HG03095 (cell line): ENCODE measurements at regions not wholly inside any gene's neighbourhood (a gene's known extent, or its start where the extent isn't known, plus 50 kb on each side); places are given as distances from the start of the nearest gene placed in this dataset.

Experiments used
- ATAC-seq: cut with Tn5 transposase; IDR thresholded peaks from one replicate; pipeline ENCODE4 v1.9.1; 2021; ENCODE audit warnings: moderate library complexity; ENCODE audit not compliant: unreplicated experiment

GRCh38 chr7:155913291-155913690, 101.0 kb upstream of the SHH start:
- ATAC-seq = no peak

- no peak for ATAC-seq
Measured at GRCh38 chr7:155911471-155912105, 99.3 kb upstream of the SHH start.

- ATAC-seq = no peak
Measured at GRCh38 chr7:155908385-155908784, 96.1 kb upstream of the SHH start.

- no peak for ATAC-seq
Measured at GRCh38 chr7:155907450-155908200, 95.4 kb upstream of the SHH start.

- ATAC-seq = no peak
Measured at GRCh38 chr7:155901176-155901575, 88.9 kb upstream of the SHH start.

DNA sequence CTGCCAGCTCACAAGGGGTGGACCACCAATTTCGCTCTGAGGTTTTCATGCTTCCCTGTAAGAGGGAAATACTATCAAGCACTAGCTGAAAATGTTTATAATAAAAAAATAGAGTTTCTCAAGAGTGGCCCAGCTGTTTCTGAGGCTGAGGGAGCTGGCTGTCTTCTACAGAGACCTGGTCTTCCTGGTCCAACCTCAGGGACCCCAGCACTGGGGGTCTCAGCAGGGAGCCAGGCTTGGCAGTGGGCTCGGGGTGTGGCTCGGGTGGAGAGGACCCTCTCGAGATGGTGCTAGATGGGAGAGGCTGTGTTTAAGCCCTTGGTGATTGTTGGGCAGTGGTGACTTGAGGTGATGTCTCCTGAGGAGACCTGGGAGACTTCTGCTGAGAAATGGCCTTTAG, 87.3 kb upstream of the SHH start:
- ATAC-seq = no peak

DNA sequence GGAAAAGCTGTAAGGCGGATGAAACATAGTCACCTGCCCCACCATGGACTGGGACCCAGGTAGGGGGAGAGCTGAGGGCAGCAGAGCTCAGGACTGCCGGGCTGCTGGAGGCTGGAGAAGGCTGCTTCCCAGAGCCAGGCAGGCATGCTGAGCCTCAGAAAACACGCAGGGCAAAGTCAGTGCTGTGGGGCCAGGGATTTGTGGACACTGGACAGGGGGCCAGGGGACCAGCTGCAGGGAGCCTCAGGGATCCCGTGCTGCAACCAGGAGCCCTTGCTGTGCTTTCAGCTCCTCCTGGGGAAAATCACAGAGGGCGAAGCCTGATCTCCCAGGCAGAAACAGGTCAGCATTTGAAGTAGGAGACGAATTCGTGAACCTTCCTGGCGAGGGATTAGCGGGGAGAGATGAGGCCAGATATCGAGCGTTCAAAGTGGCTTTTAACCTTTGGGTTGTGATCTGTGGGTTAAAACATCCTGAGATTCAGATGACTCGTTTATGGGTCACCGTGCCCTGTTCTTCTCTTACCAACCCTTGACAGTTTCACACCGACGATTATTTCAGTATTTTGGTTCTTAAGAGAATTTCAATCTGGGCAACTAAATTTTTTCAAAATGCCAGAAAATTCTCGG, 85.6 kb upstream of the SHH start:
- no peak for ATAC-seq

- no peak for ATAC-seq
Measured at GRCh38 chr7:155896531-155897263, 84.4 kb upstream of the SHH start.

DNA sequence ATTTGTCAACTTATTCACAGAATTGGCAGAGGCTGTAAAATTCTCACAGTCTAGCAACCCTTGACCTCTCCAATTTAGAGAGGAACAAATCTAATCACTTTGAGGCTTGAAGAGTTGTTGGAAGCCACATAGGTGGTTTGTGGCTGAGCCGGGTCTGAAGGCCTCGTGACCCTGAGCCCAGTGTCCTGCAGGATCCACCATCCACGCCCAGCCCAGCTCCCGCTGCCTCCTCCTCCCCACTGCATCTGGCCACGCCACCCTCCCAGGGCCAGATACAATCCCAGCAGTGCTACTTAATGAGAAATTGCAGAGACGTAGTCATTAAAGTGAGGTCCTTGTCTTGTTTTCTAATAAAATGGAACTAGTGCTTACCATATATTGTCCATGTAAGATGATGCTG, 81.4 kb upstream of the SHH start:
- ATAC-seq = no peak

GRCh38 chr7:155893176-155893575, 80.9 kb upstream of the SHH start:
- no peak for ATAC-seq

DNA sequence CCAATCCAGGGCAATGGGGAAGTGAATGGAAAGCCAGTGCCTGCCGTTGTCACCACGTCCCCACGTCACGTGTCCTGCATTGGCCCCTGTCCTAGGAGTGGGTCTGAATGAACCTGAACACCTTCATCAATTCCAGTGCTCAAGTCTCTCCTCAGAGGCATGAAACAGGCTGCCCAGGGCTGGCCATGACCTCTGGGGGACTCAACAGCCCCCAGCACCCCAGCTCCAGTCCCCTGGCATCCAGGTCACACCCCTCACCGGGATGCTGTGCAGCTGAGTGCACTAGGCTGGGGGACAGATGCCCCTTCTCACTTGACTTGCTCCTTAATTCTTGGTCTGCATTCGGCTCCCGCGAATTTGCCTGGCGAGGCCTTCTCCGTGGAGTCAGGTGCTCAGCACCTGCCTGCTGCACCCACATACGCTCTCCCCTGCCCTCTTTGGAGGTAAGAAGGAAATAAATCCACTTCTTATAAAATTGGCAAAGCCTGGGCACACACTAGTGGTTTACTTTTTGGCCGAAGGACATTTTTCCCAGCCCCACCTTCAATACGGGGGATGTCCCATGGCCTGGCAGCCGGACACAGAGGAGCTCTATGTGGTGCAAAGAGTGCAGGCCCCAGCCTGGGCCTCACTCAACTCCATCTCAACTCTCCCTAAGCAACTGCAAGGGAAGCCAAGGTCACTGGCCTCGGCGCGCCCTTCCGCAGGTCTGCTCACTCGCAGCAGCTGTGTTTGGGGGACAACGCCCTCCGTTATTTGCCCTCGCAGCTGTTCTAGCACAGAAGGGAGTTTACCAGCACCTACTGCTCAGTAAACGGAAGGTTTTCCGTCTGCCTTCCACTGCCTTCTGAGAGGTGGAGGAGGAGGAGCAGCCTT, 77.6 kb upstream of the SHH start:
- no peak for ATAC-seq

- no peak for ATAC-seq
Measured at GRCh38 chr7:155887174-155887525, 74.9 kb upstream of the SHH start.

- no peak for ATAC-seq
Measured at GRCh38 chr7:155886391-155887173, 74.3 kb upstream of the SHH start.

DNA sequence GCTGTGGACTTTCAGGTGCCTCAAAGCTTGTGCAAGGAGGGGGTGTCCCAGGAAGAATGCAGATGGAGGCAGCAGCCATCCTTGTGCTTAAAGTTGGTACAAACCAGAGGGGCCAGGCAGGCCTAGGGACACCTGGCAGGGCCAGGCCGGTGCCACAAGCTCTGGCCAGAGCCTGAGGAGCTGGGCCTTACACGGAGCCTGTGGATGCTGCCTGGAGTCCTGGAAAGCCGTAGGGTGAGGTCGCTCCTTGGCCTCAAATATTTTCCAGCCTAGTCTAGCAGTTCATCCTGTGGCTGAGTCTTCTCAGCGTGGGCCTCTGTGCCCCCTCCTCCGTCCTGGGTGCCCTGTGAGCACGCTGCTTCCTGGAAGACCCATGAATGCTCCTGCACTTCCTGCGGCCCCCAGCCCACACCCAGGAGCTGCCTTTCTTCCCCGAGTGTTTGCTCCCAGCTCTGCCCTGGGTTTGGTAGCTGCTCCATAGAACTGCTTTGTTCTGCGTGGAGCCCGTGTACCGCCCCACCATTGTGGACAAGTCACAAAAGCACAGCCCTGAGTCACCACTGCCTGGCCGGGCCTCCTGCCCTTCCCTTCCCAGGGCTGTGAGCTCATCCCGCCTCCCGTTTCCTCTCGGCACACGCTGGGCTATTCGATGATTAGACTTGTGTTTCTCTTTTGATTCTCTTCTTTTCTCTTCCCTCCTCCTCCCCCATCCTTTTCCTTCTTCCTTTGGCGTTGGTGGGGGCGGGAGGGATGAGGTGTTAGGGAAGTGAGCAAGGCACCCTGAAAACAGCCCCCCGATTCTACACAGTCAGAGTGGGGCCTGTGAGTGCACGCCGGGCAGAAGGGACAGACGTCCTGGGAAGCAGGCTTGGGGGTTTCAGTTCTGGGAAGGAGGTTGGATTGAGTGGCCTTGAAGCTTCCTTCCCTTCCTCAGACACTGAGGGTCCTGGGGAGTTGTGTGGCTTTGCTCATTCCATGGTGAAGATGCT, 73.2 kb upstream of the SHH start:
- ATAC-seq = no peak

DNA sequence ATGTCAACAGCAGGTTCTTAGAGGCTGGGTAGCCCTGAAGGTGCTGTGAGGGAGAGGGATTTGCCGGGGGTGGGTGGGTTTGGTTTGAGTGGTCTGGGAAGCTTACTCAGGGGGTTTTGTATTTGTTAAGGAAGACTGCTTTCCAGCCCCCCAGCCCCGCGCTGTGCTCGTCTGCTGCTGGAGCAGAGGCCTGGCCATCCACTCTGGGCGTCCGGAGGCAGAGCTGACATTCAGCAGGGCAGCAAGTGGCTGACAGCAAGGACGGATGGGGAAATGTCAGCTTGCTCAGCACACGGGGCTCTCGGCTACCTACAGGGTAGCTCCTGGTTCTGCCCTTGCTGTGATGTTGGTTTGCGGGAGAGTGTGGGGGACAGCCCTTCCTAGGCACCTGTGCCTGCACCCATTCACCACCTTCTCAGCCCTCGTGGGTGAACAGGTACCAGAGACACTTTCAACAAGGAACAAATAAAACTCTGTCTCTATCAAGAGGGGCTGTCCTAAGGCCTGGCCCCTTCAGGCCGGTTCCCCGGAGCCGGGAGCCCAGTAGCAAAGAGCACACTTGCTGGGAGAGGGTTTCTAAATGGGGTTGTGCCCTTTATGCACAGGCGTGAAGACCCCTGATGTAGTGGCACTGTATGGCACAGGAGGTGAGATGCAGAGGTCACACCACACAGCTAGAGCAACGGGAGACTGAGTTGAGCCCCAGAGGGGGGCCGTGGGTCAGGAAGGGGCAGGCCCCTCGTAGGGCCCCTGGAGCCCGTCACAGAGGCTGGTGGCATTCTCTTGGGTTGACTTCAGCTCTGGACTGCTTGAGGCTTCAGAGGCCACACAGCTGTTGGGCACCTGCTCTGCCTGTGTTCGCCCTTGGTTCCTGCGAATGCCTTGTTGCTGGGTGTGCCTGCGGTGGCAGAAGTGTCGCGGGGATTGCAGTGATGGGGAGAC, 72.2 kb upstream of the SHH start:
- ATAC-seq = no peak

DNA sequence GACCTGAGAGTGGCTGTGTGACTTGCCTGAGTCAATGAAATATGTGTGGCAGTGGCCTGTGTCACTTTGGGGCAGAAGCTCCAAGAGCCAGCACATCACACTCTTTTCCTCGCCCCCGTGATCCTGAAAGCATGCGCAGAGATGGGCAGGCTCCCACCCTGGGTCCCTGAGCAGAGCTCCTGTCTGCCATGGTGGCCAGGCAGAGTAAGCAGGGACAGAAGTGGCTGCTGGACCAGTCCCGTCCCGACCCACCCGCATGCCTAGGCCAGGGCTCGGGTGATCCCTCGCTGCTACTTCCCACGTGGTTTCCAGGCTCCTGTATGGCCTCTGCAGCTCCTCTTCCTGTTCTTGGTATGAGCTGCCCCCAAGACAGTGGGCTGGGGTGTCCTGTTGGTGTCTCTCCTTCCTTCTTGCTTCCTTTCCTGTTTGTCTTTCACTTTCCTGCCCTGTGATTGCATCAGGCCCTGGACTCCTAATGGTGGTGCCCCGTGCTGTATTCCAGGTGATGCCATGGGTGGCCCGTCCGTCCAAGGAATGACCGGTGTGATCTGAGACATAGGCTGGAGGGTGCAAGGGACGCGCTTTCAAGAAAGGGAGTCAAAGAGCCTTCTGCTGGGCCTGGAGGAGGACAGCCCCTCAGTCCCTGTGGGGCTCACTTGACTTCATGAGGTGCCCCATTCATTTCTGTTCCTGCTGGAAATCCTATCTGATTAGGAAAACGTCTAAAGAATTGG, 71.4 kb upstream of the SHH start:
- no peak for ATAC-seq

DNA sequence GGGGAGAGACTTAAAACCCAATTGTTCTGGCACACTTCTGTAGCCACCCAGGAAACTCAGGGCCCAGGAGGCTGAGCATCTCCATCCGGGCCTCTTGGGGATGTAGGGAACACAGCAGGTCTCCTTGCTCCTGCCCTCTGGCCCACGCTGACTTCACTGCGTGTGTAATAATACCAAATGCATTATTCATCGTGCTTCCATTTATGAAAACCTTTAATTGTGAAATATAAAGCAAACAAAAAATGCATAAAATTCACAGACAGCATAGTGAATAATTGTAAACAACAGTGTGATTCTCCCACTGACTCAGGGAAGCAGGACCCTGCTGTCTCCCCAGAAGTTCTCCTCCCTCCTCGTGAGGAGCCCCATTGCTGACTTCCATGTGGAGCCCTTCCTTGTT, 70.3 kb upstream of the SHH start:
- ATAC-seq = no peak
